Chondrocyte (in vitro differentiated cells): ENCODE measurements at regions not wholly inside any gene's neighbourhood (a gene's known extent, or its start where the extent isn't known, plus 50 kb on each side); places are given as distances from the start of the nearest gene placed in this dataset.

Source experiments
- DNase-seq: peaks from one replicate; pipeline ENCODE4 v3.0.0; 2021; ENCODE audit warnings: mixed read lengths, low spot score
- H3K27ac Mint-ChIP-seq: one replicate; pipeline ENCODE4 v1.8.0; 2021; ENCODE audit warnings: mild to moderate bottlenecking, moderate library complexity, mixed read lengths; ENCODE audit not compliant: unreplicated experiment
- H3K27me3 Mint-ChIP-seq: 2 replicates; pipeline ENCODE4 v1.8.0; 2021; ENCODE audit warnings: low read depth, mixed read lengths
- H3K36me3 Mint-ChIP-seq: 2 replicates; pipeline ENCODE4 v1.8.0; 2021; ENCODE audit warnings: low read depth, mixed read lengths
- H3K4me1 Mint-ChIP-seq: 2 replicates; pipeline ENCODE4 v1.8.0; 2021; ENCODE audit warnings: low read depth, mild to moderate bottlenecking, mixed read lengths
- H3K4me3 Mint-ChIP-seq: one replicate; pipeline ENCODE4 v1.8.0; 2021; ENCODE audit warnings: mild to moderate bottlenecking, moderate library complexity, mixed read lengths; ENCODE audit not compliant: unreplicated experiment
- H3K9me3 Mint-ChIP-seq: 2 replicates; pipeline ENCODE4 v1.8.0; 2021; ENCODE audit warnings: low read depth, mixed read lengths
- CTCF ChIP-seq: fragments of 200-600 bp; sonication (generic); IDR thresholded peaks from 2 replicates; pipeline ENCODE4 v1.5.0; 2021; ENCODE audit warnings: antibody characterized with exemption, mild to moderate bottlenecking, moderate library complexity

- TF ChIP-seq CTCF = no peak
- no peak overlapping the region for H3K4me3 Mint-ChIP-seq
- no peaks in the 10 kb centered on the region for H3K36me3 Mint-ChIP-seq
- H3K4me1 Mint-ChIP-seq = peaks cover 37% of the 10 kb centered on the region
- H3K27ac Mint-ChIP-seq = no peak overlapping the region
- H3K9me3 Mint-ChIP-seq = no peaks in the 10 kb centered on the region
- H3K27me3 Mint-ChIP-seq = no peaks in the 10 kb centered on the region
- no peak for DNase-seq
Observed at GRCh38 chr9:69967344-69967743, 76.3 kb upstream of the MAMDC2 start.

GRCh38 chr9:69970001-69970533 lies 73.6 kb upstream of the MAMDC2 start:
- TF ChIP-seq CTCF = no peak
- Mint-ChIP-seq H3K36me3 (no peaks in the 10 kb centered on the region), H3K4me3 (no peak overlapping the region), H3K9me3 (no peaks in the 10 kb centered on the region), H3K27ac (no peak overlapping the region), H3K27me3 (no peaks in the 10 kb centered on the region), H3K4me1 (peaks cover 48% of the 10 kb centered on the region)
- DNase-seq = no peak

- Mint-ChIP-seq H3K27ac (peak overlapping the region; percentile 92), H3K9me3 (no peaks in the 10 kb centered on the region), H3K36me3 (no peaks in the 10 kb centered on the region), H3K4me1 (peaks cover 49% of the 10 kb centered on the region), H3K27me3 (no peaks in the 10 kb centered on the region), H3K4me3 (no peak overlapping the region)
- no peak for DNase-seq
- peak; percentile 99 for TF ChIP-seq CTCF
Observed at GRCh38 chr9:69971643-69972449, 71.8 kb upstream of the MAMDC2 start.

- peaks cover 56% of the 10 kb centered on the region for H3K4me1 Mint-ChIP-seq
- DNase-seq = no peak
- peak overlapping the region; percentile 82 for H3K27ac Mint-ChIP-seq
- peaks cover 5% of the 10 kb centered on the region for H3K9me3 Mint-ChIP-seq
- no peak overlapping the region for H3K4me3 Mint-ChIP-seq
- TF ChIP-seq CTCF = no peak
- no peaks in the 10 kb centered on the region for H3K36me3 Mint-ChIP-seq
- H3K27me3 Mint-ChIP-seq = no peaks in the 10 kb centered on the region
Observed at GRCh38 chr9:69975681-69976080, 68.0 kb upstream of the MAMDC2 start.

GRCh38 chr9:69976152-69976551 lies 67.5 kb upstream of the MAMDC2 start:
- H3K9me3 Mint-ChIP-seq = peaks cover 5% of the 10 kb centered on the region
- H3K27ac Mint-ChIP-seq = peak overlapping the region; percentile 82
- no peaks in the 10 kb centered on the region for H3K27me3 Mint-ChIP-seq
- no peak overlapping the region for H3K4me3 Mint-ChIP-seq
- H3K4me1 Mint-ChIP-seq = peaks cover 58% of the 10 kb centered on the region
- DNase-seq = no peak
- no peaks in the 10 kb centered on the region for H3K36me3 Mint-ChIP-seq
- TF ChIP-seq CTCF = no peak
